ENCODE measurements at regions not wholly inside any gene's neighbourhood (a gene's known extent, or its start where the extent isn't known, plus 50 kb on each side); places are given as distances from the start of the nearest gene placed in this dataset.

- no peak for DNase-seq (ENCODE audit: low spot score)
- no peak overlapping the region for H3K27ac ChIP-seq
- TF ChIP-seq, protein P1, sequence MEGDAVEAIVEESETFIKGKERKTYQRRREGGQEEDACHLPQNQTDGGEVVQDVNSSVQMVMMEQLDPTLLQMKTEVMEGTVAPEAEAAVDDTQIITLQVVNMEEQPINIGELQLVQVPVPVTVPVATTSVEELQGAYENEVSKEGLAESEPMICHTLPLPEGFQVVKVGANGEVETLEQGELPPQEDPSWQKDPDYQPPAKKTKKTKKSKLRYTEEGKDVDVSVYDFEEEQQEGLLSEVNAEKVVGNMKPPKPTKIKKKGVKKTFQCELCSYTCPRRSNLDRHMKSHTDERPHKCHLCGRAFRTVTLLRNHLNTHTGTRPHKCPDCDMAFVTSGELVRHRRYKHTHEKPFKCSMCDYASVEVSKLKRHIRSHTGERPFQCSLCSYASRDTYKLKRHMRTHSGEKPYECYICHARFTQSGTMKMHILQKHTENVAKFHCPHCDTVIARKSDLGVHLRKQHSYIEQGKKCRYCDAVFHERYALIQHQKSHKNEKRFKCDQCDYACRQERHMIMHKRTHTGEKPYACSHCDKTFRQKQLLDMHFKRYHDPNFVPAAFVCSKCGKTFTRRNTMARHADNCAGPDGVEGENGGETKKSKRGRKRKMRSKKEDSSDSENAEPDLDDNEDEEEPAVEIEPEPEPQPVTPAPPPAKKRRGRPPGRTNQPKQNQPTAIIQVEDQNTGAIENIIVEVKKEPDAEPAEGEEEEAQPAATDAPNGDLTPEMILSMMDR (conservative IDR thresholded peaks at IDR 0.05; ENCODE audit: low read depth) = no peak
- POLR2A ChIA-PET (ENCODE audit: low non-redundant PET) = no interaction called here
- CTCF ChIA-PET = no interaction called here
These were observed 159.1 kb upstream of the EOMES start for GRCh38 chr3:27880969-27881892.

- TF ChIP-seq, protein P1 (conservative IDR thresholded peaks at IDR 0.05; ENCODE audit: low read depth) = no peak
- CTCF ChIA-PET = no interaction called here
- H3K27ac ChIP-seq = no peak overlapping the region
- POLR2A ChIA-PET (ENCODE audit: low non-redundant PET) = no interaction called here
- no peak for DNase-seq (ENCODE audit: low spot score)
These were observed 161.1 kb upstream of the EOMES start for GRCh38 chr3:27883266-27883665.

DNA sequence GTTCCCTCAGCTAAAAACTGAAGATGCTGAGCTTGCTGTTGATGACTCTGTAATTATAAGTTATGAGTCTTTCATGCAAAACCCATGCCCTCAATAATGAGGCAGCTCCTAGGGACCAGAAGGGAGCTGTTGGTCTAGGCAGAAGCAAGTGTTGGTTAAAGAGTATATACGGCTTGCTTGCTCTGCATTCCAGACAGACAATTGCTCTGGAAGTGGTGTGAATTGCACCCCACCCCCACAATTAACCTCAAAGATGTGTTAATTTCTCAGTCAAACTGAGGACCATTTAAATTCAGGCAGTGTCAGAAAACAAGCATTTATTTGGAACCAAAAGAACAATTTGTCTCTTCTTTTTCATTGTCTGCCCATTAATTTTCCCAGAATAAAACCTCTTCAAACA is 163.5 kb upstream of the EOMES start:
- POLR2A ChIA-PET (ENCODE audit: low non-redundant PET) = no interaction called here
- no peak for DNase-seq (ENCODE audit: low spot score)
- CTCF ChIA-PET = no interaction called here
- H3K27ac ChIP-seq = no peak overlapping the region
- TF ChIP-seq, protein P1 (conservative IDR thresholded peaks at IDR 0.05; ENCODE audit: low read depth) = no peak

- no peak overlapping the region for H3K27ac ChIP-seq
- TF ChIP-seq, protein P1 (conservative IDR thresholded peaks at IDR 0.05; ENCODE audit: low read depth) = no peak
- POLR2A ChIA-PET (ENCODE audit: low non-redundant PET) = no interaction called here
- no peak for DNase-seq (ENCODE audit: low spot score)
- CTCF ChIA-PET = no interaction called here
These were observed 166.4 kb upstream of the EOMES start for GRCh38 chr3:27888562-27888961.

DNA sequence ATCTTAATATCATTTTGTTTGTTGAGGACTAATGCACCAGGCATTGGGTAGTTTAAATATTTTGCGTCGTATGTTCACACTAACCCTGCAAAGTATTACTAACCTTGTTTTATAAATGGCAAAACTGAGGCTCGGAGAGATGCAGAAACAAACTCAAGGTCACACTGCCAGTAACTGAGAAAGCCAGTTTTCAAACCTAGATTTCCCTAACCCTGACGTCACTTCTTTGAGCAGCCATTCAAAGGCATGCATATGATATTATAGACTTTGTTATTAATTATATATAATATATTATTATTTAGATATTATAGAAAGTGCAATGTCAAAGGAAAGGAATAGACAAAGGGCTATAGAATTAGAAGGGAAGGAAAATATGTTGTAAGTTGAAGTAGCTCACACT is 167.6 kb upstream of the EOMES start:
- no peak for DNase-seq (ENCODE audit: low spot score)

DNA sequence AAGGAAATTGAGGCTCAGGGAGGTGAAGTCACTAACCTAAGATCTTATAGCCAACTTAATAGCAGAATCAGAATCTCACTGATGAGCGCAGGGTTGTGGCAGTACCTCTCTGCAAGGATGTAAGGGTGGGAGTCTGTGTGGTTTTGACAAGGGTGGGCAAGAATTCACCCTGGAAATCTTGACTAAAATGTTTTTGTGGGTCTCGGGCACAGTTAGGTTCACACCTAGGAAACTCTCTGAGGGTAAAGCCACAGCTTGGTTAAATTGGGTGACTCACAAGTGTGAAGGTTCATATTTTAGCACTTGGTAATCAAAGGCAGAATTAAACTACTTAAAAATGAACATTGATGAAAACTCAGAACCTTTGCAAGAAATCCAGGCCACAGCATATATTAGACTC is 178.2 kb upstream of the EOMES start:
- ChIA-PET CTCF (no interaction called here), POLR2A (ENCODE audit: low non-redundant PET) (no interaction called here)
- TF ChIP-seq, protein P1 (conservative IDR thresholded peaks at IDR 0.05; ENCODE audit: low read depth) = no peak

More for the DNA sequence above, 167.6 kb upstream of the EOMES start:
- H3K27ac ChIP-seq = no peak overlapping the region
- CTCF ChIA-PET = no interaction called here
- TF ChIP-seq, protein P1 (conservative IDR thresholded peaks at IDR 0.05; ENCODE audit: low read depth) = no peak
- POLR2A ChIA-PET (ENCODE audit: low non-redundant PET) = no interaction called here

More for the DNA sequence above, 178.2 kb upstream of the EOMES start:
- H3K27ac ChIP-seq = no peak overlapping the region
- no peak for DNase-seq (ENCODE audit: low spot score)

Measured in RWPE1 (cell line).